NCI-H2227 treated with DMSO at 0.1 percent for 48 hours (cell line): ENCODE measurements at regions not wholly inside any gene's neighbourhood (a gene's known extent, or its start where the extent isn't known, plus 50 kb on each side); places are given as distances from the start of the nearest gene placed in this dataset.
"Not testable (repeated sequence)": the region's sequence is repeated elsewhere in the genome, so short reads cannot be mapped to it uniquely, and the experiment has no call there.

Source experiments
- DNase-seq: peaks from one replicate; lab custom pipeline; 2025; lab: John Stamatoyannopoulos, UW

DNA sequence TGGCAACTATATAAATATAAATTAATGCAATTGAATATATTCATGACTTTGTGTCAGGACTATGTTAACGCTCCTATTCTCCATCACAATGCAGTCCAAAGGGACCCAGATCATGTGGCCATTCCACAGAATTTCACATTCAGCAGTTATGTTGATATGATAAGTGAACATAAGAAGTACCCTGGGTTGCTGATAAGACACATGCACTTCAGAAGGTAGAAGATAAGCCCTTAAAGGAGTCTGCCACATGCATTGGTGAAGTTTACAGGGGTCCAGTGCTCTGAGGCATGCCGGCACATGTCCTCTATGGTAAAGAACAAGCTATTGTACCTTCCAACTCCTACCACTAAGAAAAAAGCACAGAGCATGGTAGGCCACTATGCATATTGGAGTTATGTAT is 76.4 kb downstream of the PHAX start:
- DNase-seq, result no peak

DNA sequence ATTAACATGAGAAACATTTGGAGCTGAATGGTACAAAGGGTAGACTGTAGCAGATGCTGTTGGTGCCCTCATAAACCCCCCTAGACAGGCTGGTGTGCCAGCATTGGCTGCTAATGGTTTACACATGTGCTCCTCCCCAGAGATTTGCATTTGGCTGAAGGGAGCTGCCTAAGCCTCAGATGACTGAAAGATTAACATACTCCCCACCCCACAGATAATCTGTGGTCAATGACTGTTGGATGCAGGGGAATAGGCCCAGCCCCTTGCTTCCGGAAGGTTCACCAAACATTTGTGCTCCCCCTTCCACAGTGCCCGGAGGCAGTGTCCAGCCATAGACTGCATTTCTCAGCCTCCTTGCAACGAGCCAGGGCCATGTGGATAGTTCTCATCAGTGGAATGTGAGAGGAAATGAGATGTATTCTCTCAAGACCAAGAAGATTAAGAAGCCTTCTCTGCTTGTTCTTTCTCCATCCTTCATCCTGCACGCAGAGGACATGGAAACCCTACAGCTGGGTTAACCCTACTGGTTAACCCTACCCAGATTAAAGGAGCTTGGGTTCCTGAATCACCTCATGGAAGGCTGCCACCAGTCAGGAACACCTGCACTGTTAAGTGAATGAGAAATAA is 79.6 kb downstream of the PHAX start:
- DNase-seq, result no peak

DNA sequence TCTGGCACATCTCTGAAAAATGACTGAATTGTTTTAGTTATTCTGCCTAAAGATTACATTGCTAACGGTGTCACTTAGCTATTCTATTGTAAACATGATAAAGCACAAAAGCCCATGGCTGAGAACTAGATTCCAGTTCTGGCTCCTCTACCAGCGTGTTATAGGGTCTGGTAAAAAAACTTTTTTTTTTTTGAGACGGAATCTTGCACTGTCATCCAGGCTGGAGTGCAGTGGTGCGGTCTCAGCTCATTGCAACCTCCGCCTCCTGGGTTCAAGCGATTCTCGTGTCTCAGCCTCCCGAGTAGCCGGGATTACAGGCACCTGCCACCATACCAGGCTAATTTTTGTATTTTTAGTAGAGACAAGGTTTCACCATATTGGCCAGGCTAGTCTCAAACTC is 80.6 kb downstream of the PHAX start:
- not testable (repeated sequence) for DNase-seq

DNA sequence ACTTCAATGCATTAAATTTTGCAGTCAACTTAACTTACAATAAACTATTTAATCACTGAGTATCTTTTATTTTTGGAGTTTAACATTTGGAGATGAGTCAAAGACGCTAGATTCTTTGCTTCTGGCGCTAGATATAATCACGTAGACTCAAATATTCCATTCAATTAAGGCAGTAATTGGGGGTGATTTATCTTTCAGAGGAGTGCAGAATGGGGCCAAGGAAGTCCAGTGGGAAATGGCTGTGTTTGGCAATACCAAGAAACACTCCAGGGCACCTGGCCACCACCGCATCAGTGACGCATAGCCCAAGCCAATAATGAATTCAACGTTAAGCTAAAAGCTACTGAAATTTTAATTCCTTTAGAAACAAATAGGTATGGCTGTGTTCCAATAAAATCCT is 81.2 kb downstream of the PHAX start:
- DNase-seq, result no peak

DNA sequence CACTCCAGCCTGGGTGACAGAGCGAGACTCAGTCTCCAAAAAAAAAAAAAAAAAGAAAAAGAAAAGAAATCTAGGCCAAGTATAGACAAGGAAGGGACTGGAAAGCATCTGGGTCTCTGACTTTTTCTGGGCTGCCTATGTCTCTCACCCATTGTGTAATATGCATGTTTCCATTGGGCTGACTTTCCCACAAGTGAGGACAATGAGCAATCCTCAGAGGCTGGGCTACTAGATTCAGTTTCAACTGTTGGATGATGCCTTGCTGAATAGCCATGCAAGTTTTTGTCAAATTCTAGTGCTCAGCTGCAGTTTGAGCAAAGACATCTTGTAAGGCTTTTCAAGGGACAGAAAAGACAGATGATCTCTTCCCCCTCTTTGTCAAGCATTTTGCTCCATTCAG is 82.1 kb downstream of the PHAX start:
- DNase-seq, result no peak

DNA sequence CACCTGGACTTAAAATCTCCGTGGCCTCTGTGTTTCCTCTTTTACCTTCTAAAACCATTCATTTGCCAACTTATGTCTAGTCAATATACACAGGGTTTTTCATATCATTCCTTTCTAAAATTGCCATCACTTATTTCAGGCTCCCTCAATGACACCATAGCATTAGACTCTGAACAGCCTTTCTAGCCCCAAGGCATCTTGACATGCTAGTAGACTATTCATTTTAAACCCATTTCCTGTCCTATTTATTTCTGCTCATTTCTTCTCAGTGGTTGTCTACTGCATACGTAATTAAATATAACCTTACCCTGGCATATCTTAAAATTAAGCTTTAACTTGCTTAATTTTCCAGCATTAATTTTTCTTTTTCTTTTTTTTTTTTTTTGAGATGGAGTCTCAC is 83.2 kb downstream of the PHAX start:
- no peak for DNase-seq

DNA sequence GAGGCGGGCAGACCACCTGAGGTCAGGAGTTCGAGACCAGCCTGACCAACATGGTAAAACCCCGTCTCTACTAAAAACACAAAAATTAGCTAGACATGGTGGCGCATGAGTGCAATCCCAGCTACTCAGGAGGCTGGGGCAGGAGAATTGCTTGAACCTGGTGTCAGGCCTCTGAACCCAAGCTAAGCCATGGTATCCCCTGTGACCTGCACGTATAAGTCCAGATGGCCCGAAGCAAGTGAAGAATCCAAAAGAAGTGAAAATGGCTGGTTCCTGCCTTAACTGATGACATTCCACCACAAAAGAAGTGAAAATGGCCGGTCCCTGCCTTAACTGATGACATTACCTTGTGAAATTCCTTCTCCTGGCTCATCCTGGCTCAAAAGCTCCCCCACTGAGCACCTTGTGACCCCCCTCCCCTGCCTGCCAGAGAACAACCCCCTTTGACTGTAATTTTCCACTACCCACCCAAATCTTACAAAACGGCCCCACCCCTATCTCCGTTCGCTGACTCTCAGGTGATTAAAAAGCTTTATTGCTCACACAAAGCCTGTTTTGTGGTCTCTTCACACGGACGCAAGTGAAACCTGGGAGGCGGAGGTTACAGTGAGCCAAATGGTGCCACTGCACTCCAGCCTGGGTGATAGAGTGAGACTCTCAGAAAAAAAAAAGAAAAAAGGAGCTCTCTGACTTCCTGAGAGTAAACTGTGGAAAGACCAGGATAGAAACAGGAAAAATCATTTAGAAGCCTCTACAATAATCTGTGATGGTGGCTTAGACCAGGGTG is 84.1 kb downstream of the PHAX start:
- DNase-seq, result not testable (repeated sequence)

DNA sequence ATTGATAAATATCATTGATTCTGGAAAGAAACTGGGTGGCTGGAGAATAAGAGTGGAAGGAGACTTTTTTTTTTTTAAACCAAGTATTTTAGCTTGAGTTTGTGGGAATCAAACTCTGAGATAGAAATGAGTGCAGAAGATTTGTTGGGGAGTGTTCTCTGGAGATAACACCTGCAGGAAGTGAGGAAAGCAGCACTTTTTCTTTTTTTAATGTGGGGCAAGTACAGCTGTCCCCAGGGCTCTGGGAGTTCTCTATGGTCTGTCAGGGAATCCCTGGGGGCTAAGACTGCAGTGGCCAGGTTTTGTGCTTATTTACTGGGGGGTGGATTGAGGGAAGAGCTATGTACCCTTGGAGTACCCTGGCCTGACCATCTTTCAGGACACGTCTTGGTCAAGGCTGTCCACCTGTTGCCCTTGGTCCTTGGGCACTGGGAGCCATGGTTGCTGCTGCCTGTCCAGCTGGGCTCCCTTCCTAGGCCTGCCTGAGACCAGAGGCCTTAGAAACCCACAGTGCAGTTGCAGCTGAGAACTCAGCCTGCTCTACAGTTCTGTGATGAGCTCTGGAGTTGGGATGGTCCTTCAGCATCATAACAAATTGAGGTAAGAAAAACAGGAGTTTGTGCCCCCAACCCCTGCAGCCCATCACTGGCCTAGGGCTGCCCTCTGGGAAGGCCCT is 85.8 kb downstream of the PHAX start:
- no peak for DNase-seq

DNA sequence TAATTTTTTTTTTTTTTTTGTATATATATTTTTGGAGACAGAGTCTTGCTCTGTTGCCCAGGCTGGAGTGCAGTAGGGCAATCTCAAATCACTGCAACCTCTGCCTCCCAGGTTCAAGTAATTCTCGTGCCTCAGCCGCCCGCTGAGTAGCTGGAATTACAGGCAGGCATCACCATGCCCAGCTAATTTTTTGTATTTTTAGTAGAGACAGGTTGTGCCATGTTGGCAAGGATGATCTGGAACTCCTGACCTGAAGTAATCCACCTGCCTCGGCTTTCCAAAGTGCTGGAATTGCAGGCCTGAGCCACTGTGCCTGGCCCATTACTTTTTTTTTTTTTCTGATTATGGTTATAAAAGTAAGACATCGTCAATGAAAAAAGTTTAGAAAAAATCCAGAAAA is 84.0 kb upstream of the LMNB1 start:
- DNase-seq, result no peak

DNA sequence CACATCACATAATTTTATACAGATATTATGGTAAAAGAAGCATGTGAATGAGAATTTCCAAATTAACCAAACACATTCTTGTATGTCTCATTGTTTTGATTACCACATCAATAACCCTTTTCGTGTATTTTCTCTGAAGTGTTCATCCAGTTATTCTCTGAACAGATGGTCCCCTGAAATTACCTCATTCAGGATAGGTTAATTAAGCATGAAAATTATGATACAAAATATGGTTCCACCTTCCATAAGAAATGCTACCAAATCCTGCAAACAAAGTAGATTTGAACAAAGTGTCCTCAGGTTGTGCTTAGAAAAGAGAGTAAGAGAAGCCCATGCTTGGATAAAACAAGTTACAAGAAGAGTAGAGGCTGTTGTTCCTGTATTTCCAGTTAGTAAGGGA is 83.1 kb upstream of the LMNB1 start:
- no peak for DNase-seq

DNA sequence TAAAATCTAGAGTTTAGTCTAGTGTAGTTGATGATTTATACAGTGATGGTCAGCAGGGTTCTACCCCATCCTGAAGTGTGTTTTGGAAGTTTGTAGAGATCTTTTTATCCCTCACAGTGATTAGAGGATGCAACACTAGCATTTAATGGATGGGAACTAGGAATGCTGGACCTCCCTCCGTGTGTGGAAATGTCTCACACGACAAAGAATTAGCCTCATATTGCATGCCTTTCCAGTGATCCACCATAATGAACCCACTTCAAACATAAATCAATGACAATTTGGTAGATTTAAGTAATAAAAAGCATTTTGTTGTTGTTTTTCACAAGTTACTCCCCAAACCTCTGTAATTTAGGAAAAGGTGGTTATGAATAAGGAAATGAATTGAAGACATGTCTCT is 82.5 kb upstream of the LMNB1 start:
- no peak for DNase-seq

DNA sequence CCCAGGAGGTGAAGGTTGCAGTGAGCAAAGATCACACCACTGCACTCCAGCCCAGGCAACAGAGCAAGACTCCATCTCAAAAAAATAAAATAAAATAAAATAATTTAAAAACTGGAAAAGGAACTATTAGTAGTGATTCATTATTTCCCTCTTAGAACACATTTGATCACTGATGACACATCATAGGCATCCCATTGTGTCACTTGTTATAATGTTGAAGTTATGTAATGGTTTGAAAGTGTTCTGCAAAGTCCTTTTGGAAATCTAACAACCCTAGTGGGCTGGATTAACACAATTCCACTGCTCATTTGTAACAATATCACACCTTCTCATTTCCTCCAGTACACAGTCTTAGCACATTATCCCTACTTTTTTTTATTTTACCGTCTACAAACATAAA is 81.8 kb upstream of the LMNB1 start:
- DNase-seq, result no peak

DNA sequence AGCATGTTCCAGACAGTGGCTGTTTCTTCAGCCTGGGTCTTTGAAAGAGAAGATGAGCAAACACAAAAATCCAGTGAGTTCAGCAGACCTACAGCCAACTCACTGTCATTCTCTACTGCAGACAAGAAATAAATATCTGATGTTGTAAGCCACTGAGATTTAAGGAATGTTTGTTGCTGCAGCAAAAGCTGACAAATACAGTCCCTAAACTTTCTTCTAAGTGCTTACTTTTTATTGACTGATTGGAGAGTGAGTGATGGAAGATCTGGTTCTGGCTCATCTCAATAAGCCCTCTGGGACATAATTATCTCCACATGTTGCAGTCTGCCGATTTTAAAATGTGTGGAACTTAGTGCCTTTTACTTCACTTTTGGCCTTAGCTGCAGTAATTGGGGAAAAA is 69.9 kb upstream of the LMNB1 start:
- no peak for DNase-seq

DNA sequence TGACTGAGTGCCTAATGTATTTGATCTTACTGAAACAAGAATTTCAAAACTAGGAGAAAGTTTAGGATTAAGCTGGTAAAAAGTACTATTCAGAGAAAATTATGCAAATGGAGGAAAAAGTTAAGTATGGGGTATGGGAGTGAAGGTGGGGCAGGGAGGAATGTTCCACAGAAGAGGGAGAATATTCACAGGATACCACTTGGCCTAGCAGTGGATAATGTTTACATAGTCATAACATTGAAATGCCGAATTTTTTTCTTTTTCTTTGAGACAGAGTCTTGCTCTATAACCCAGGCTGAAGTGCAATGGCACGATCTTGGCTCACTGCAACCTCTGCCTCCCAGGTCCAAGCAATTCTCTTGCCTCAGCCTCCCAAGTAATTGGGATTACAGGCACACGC is 61.2 kb upstream of the LMNB1 start:
- DNase-seq, result no peak

DNA sequence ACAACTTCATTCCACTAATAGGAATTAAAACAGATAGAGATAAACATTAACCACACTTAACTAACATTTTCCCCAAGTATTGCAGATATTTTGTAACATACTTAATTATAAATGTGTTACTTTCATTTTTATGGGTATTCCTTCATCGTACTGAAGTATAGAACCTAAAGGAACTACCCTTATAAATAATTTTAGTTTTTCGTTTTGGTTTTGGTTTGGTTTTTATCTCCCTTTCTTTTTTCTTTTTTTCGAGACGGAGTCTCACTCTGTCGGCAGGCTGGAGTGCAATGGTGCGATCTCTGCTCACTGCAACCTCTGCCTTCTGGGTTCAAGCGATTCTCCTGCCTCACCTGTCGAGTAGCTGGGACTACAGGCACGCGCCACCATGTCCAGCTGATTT is 60.1 kb upstream of the LMNB1 start:
- no peak for DNase-seq

DNA sequence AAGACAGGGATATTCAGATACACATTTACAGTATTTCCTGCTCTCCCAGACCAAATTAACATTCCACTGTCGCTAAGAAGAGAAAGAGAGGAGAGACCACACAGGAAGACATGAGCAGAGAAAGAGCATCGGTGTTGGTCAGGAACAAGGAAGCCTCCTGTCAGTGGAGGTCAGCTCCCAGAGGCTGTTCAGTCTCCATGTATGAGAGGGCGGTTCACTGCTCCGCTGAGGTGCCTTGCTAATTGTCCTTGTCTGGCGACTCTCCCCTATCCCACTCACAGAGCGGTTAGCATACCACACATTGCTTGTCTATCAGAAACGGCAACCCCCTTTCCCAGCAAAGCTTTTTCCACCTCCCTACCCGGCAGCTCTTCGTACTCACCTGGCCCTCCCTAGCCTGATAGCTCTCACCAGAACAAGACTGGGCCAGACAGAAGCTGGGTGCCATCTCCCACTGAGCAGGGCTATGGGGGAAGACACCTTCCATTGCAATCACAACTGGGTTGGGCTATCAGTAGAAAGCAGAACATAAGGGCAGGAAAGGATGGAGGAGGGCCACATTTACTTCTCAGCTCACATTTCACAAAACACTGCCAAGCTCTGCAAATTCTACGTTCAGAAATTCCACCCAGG is 58.6 kb upstream of the LMNB1 start:
- peak; percentile 2 for DNase-seq

DNA sequence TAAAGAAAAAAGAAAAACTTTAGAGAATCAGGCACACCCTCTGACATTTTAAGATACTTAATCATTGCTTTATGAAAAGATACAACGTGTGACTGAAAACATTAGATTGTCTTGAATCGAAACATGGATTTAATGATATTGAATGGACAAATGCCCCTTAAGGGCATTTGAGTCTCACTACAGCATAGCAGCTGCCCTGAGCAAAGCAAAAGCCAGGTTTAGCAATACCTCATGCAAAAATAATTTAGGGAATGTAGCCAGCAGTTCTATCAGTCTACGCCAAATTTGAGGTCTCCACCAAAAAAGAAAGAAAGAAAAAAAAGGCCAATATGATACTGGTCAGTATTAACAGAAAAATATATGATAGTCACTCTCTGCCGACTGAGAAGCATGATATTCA is 56.6 kb upstream of the LMNB1 start:
- no peak for DNase-seq

DNA sequence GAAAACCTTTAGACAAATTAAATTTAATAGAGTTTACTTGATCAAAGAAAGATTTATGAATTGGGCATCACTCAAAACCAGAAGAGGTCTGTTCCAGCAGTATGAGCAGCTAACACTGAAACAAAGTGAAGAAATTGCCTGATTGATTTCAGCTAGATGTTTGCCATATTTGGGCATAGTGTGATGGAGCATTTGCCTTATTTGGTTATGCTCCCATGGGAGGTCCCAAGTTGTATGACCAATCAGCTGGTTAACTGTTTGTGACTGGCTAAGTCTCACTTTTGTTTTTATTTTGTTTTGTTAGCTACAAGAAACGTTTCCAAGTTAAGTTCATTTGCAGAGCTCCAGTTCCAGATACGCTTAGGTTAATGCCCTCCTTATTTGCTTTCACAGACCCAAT is 53.3 kb upstream of the LMNB1 start:
- DNase-seq, result no peak
